GM21390 (cell line): ENCODE measurements at regions not wholly inside any gene's neighbourhood (a gene's known extent, or its start where the extent isn't known, plus 50 kb on each side); places are given as distances from the start of the nearest gene placed in this dataset.

Experiments
- ATAC-seq: cut with Tn5 transposase; IDR thresholded peaks from one replicate; pipeline ENCODE4 v1.9.1; 2021; ENCODE audit not compliant: unreplicated experiment

GRCh38 chr12:73330584-73331351 lies 1058.6 kb downstream of the TRHDE start:
- no peak for ATAC-seq

- ATAC-seq = no peak
Measured at GRCh38 chr12:73341559-73342247, 1069.5 kb downstream of the TRHDE start.

GRCh38 chr12:73342733-73343132 lies 1070.6 kb downstream of the TRHDE start:
- ATAC-seq = no peak

- no peak for ATAC-seq
Measured at GRCh38 chr12:73352826-73353225, 1080.7 kb downstream of the TRHDE start.

- ATAC-seq = no peak
Measured at GRCh38 chr12:73361156-73361863, 1089.1 kb downstream of the TRHDE start.

DNA sequence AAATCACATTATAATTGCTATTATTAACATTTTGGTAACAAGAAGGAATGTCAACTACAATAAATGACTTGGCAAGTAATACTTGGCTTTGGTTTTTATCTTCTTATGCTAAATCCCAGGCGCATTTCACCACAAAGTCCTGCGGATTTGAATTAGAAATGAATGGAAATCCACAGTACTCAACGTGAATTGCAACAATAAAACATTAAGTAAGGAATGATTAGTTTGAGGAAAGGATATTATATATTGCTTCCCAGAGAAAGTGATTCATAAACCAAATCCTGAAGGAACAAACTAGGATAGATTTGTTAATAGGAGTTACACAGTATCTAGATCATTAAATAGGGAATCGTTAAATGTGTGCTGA lies 1089.7 kb downstream of the TRHDE start:
- no peak for ATAC-seq

DNA sequence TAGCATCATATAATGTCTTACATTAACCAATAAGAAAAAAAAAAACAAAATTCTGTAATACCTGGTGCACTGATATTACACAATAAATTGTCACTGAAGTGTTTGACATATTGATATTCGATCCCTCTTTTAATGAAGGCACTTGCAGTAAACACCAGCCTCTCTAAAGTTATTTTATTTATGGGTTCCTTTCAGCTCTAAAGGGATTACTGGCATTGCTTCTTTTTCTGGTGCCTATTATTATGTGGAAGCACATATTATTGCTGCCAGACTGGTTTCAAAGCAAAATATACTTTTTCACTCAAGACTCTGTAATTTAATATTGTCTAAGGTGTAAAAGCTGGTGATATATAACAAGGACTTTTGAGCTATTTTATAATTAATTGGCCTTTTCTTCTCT lies 1090.5 kb downstream of the TRHDE start:
- ATAC-seq = no peak

- no peak for ATAC-seq
Measured at GRCh38 chr12:73372856-73373255, 1100.7 kb downstream of the TRHDE start.

DNA sequence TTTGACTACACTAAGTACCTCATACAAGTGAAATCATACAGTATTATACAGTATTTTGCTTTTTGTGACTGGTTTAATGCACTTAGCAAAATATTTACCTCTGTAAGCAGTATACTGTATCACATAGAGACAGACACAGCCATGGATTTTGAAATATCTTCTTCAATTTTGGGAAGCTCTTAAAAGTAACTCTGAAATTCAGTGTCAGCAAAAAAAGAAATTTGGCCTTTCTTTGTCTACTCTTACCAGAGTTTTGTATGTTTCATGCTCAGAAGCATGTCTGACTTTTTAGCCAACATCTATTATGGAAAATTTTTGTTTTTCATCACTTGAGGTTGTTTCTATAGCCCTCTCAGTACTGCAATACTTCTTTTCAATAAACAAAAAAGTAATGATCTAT lies 1102.2 kb downstream of the TRHDE start:
- ATAC-seq = no peak

- no peak for ATAC-seq
Measured at GRCh38 chr12:73383584-73384222, 1111.5 kb downstream of the TRHDE start.

DNA sequence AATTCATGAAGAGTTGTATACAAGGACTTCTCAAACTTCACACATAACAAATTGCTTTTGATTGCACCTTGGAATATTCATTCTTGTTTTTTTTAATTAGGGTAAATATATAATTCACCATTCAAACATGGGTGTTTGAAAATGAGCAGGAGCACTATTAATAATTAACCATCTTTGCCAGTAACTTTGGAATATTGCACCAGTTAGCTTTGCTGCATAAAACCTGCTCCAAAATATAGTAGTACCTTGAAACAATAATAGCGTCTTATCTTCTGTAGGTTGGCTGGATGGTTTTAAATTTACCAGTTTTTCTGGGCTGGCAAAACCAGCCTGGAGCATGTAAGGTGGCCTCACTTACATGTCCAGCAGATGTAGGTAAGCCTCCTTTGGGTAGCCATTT lies 1112.4 kb downstream of the TRHDE start:
- ATAC-seq = no peak

- no peak for ATAC-seq
Measured at GRCh38 chr12:73390261-73390660, 1118.1 kb downstream of the TRHDE start.

DNA sequence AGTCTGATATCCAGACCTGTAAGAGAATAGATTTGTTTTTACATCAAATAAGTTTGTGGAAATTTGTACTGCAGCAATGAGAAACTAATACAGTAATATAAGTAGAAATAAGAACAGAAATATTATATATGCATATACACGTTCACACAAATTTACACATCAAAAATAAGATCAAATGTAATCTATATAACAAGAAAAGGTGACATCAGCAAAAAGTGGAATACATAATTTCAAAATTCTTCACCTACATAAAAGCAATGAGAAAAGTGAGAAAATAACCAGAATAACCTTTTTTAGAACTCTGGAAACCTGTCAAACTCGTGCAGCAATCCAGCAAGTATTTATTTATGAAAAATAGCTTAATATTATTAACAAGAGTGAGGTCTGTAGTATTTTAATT lies 1124.6 kb upstream of the ATXN7L3B start:
- no peak for ATAC-seq

DNA sequence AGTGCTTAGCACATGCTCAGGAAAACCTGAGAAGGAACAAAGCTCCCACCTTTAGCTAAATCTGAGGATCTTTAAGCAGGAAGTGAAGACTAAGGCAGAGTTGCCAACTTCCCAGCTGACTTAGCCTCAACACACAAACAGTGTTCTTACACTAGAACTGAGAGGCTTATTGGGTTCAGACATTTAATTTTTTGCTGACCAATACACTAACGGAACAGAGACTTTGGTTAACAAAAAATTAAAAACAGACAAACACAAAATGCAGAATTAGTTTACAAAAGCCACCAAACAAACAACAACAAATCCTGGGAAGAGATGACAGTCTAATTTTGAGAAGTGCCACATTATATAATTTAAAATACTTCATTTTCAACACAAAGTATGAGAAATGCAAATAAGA lies 1123.7 kb upstream of the ATXN7L3B start:
- no peak for ATAC-seq

- no peak for ATAC-seq
Measured at GRCh38 chr12:73414926-73415325, 1122.7 kb upstream of the ATXN7L3B start.

DNA sequence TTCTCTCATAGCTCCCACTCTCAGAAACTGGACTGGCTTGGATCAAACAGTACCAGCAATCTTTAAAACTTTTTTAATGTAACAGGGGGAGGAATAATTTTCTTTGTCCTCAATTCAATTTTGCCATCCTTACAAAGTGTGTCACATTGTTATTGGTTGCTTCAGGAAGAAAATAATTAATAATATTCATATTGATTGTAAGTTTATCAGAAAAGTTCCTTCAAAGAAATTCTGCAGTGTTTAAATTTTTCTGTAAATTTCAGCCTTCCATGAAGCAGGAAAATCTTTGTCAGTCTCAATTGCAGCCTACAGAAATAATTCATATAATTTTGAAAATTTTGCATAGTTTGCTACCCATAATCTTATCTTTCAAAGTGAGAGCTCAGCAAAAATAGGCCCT lies 1119.1 kb upstream of the ATXN7L3B start:
- no peak for ATAC-seq

DNA sequence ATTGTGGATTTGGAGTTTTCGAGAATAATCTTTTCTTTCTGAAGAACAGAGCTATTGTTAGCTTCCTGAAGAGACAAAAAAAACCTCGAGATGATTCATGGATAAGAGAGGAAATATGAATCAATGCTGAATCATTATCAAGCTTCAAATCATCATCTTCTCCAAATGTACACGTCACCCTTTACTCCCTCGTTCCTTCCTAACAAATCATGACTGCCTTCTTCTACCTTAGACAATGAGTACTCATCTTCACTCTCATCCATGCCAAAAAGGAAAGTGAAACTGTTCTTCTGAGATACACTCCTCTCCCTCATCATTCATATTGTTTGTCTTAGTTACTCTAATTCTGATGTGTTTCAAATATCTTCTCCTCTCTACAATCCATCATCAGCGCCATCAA lies 1115.8 kb upstream of the ATXN7L3B start:
- ATAC-seq = no peak

GRCh38 chr12:73424484-73424883 lies 1113.2 kb upstream of the ATXN7L3B start:
- ATAC-seq = no peak

GRCh38 chr12:73445658-73446324 lies 1091.8 kb upstream of the ATXN7L3B start:
- peak; percentile 85 for ATAC-seq

DNA sequence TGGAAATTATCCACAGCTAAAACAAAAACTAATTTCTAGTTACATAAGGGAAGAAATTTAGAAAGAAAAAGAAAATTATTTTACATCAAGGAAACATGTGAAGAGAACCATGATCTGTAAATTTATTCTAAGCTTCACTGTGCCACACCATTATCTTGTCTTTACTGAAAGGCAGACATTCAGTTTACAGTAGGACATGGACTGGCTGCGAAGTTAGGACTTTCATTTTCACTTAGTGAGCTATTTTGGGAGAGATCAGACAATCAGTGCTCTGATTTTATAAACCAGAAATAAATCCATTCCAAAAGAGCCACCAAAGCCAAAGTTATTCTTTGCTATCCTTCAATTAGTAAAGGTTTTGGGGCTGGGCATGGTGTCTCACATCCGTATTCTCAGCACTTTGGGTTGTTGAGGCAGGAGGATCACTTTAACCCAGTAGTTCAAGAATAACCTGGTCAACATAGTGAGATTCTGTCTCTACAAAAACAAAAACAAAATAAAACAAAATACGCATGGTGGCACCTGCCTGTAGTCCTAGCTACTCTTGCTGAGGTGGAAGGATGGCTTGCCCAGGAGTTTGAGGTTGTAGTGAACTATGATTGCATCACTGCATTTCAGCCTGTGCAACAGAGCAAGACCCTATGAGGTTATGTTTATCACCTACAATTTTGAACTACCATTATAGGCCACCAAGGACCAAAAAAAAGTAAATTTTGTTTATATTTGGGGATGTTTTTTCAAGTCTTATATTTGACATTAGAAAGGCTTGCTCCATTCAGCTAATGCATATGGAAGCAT lies 1084.8 kb upstream of the ATXN7L3B start:
- peak; percentile 57 for ATAC-seq
